Neural cell (in vitro differentiated cells): ENCODE measurements at regions not wholly inside any gene's neighbourhood (a gene's known extent, or its start where the extent isn't known, plus 50 kb on each side); places are given as distances from the start of the nearest gene placed in this dataset.

Source experiments
- H2AFZ ChIP-seq: fragments of 200-600, 300-800 bp; sonication (generic), shearing (Covaris generic); 2 replicates; pipeline ENCODE4 v1.6.0; 2014; ENCODE audit warnings: low read depth, mild to moderate bottlenecking, antibody characterized with exemption, low read length, moderate library complexity
- H3F3A ChIP-seq: fragments of 200-600 bp; shearing (Covaris generic); 2 replicates; pipeline ENCODE4 v1.6.1; 2016; ENCODE audit warnings: mild to moderate bottlenecking, moderate library complexity, mixed read lengths, antibody characterized with exemption, low read length; ENCODE audit not compliant: insufficient read depth, poor library complexity, severe bottlenecking
- H3K27ac ChIP-seq: fragments of 200-600, 300-800 bp; sonication (generic), shearing (Covaris generic); 2 replicates; pipeline ENCODE4 v1.5.1; 2014; ENCODE audit warnings: mild to moderate bottlenecking, low read length, moderate library complexity
- H3K27me3 ChIP-seq: fragments of 300-800, 200-600 bp; sonication (generic), shearing (Covaris generic); 2 replicates; pipeline ENCODE4 v1.6.0; 2014; ENCODE audit warnings: mild to moderate bottlenecking, low read depth, low read length, moderate library complexity; ENCODE audit not compliant: insufficient read depth
- H3K36me3 ChIP-seq: fragments of 300-800, 200-600 bp; sonication (generic), shearing (Covaris generic); 2 replicates; pipeline ENCODE4 v1.5.1; 2014; ENCODE audit warnings: mild to moderate bottlenecking, antibody characterized with exemption, low read length, moderate library complexity; ENCODE audit not compliant: insufficient read depth
- H3K4me2 ChIP-seq: fragments of 300-800, 200-600 bp; sonication (generic), shearing (Covaris generic); 2 replicates; pipeline ENCODE4 v1.6.0; 2014; ENCODE audit warnings: mild to moderate bottlenecking, low read length
- H3K4me3 ChIP-seq: fragments of 300-800, 200-600 bp; sonication (generic), shearing (Covaris generic); 2 replicates; pipeline ENCODE4 v1.5.1; 2014; ENCODE audit warnings: mild to moderate bottlenecking, low read length, moderate library complexity
- H3K79me2 ChIP-seq: fragments of 200-600 bp; shearing (Covaris generic); replicated peaks from 2 replicates; pipeline ENCODE4 v1.6.0; 2014; ENCODE audit warnings: mild to moderate bottlenecking, low read length, moderate library complexity; ENCODE audit not compliant: insufficient read depth
- H3K9ac ChIP-seq: fragments of 300-800, 200-600 bp; sonication (generic), shearing (Covaris generic); 2 replicates; pipeline ENCODE4 v1.6.1; 2016; ENCODE audit warnings: mild to moderate bottlenecking, low read length, mixed read lengths
- H3K9me2 ChIP-seq: fragments of 200-600 bp; shearing (Covaris generic); 2 replicates; pipeline ENCODE4 v1.6.1; 2016; ENCODE audit warnings: mild to moderate bottlenecking, low read length, mixed read lengths; ENCODE audit not compliant: insufficient read depth
- H3K9me3 ChIP-seq: fragments of 200-600, 300-800 bp; sonication (generic), shearing (Covaris generic); 2 replicates; pipeline ENCODE4 v1.6.1; 2016; ENCODE audit warnings: mild to moderate bottlenecking, mixed run types, low read length, moderate library complexity, mixed read lengths
- H4K20me1 ChIP-seq: fragments of 200-600 bp; shearing (Covaris generic); 2 replicates; pipeline ENCODE4 v1.6.1; 2016; ENCODE audit warnings: mild to moderate bottlenecking, mixed run types; ENCODE audit not compliant: insufficient read depth
- EP300 ChIP-seq: fragments of 450-650 bp; conservative IDR thresholded peaks from 2 replicates; pipeline ENCODE4 v1.6.1; 2014; ENCODE audit warnings: antibody characterized with exemption, mild to moderate bottlenecking, moderate library complexity; ENCODE audit not compliant: poor library complexity, severe bottlenecking
- EZH2 ChIP-seq: fragments of 200-600, 300-800 bp; shearing (Covaris generic), sonication (generic); IDR thresholded peaks from 2 replicates; pipeline ENCODE4 v1.6.1; 2014; ENCODE audit warnings: antibody characterized with exemption, low read length, borderline replicate concordance, mild to moderate bottlenecking; ENCODE audit not compliant: insufficient read depth, poor library complexity, severe bottlenecking
- MXI1 ChIP-seq: fragments of 450-650 bp; conservative IDR thresholded peaks from 2 replicates; pipeline ENCODE4 v1.6.1; 2014; ENCODE audit warnings: antibody characterized with exemption, mild to moderate bottlenecking; ENCODE audit not compliant: poor library complexity, severe bottlenecking
- POLR2AphosphoS5 ChIP-seq: IDR thresholded peaks from 2 replicates; pipeline ENCODE4 v1.6.1; 2012
- RAD21 ChIP-seq: fragments of 450-650 bp; conservative IDR thresholded peaks from 2 replicates; pipeline ENCODE4 v1.6.1; 2014; ENCODE audit warnings: antibody characterized with exemption, mild to moderate bottlenecking, moderate library complexity
- SMC3 ChIP-seq: fragments of 450-650 bp; conservative IDR thresholded peaks from 2 replicates; pipeline ENCODE4 v1.6.1; 2014; ENCODE audit warnings: antibody characterized with exemption, mild to moderate bottlenecking, moderate library complexity; ENCODE audit not compliant: poor library complexity
- TAF1 ChIP-seq: IDR thresholded peaks from 2 replicates; pipeline ENCODE4 v1.6.1; 2012; ENCODE audit warnings: low read depth
- TF ChIP-seq, protein P1 (sequence below): IDR thresholded peaks from 2 replicates; pipeline ENCODE4 v1.6.1; 2012; ENCODE audit warnings: borderline replicate concordance
- TF ChIP-seq, protein P2 (sequence below): fragments of 450-650 bp; IDR thresholded peaks from 2 replicates; pipeline ENCODE4 v1.5.1; 2014; ENCODE audit warnings: antibody characterized with exemption, mild to moderate bottlenecking, moderate library complexity; ENCODE audit not compliant: poor library complexity, severe bottlenecking

DNA sequence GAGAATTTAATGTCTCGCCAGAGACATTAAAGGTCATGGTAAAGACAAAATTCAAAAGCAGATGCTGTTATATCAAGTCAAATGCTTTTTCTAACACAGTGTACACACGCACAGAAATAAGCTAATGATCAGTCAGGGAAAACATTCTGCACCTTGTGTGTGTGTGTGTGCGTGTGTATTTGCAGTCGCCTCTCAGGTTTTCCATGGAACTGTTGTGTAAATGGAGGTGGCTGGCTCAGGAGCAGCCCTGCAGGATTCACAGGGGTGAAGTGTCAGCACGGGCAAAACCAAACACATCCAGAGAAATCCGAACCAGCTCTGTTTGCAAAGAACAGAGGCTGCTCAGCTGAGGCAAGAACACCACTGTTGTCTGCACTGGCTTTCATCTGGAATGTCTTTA lies 76.2 kb upstream of the YWHAQ start:
- H3K36me3 ChIP-seq: no peaks in the 10 kb centered on the region
- no peak overlapping the region for H3K27ac ChIP-seq
- H3K27me3 ChIP-seq: no peaks in the 10 kb centered on the region
- no peak overlapping the region for H2AFZ ChIP-seq
- no peak overlapping the region for H3K4me3 ChIP-seq
- no peaks in the 10 kb centered on the region for H3F3A ChIP-seq
- H3K9ac ChIP-seq: no peak overlapping the region
- TF ChIP-seq EP300 (no peak), POLR2AphosphoS5 (no peak), SMC3 (no peak), EZH2 (no peak), MXI1 (no peak), RAD21 (no peak)
- TF ChIP-seq, protein P1, sequence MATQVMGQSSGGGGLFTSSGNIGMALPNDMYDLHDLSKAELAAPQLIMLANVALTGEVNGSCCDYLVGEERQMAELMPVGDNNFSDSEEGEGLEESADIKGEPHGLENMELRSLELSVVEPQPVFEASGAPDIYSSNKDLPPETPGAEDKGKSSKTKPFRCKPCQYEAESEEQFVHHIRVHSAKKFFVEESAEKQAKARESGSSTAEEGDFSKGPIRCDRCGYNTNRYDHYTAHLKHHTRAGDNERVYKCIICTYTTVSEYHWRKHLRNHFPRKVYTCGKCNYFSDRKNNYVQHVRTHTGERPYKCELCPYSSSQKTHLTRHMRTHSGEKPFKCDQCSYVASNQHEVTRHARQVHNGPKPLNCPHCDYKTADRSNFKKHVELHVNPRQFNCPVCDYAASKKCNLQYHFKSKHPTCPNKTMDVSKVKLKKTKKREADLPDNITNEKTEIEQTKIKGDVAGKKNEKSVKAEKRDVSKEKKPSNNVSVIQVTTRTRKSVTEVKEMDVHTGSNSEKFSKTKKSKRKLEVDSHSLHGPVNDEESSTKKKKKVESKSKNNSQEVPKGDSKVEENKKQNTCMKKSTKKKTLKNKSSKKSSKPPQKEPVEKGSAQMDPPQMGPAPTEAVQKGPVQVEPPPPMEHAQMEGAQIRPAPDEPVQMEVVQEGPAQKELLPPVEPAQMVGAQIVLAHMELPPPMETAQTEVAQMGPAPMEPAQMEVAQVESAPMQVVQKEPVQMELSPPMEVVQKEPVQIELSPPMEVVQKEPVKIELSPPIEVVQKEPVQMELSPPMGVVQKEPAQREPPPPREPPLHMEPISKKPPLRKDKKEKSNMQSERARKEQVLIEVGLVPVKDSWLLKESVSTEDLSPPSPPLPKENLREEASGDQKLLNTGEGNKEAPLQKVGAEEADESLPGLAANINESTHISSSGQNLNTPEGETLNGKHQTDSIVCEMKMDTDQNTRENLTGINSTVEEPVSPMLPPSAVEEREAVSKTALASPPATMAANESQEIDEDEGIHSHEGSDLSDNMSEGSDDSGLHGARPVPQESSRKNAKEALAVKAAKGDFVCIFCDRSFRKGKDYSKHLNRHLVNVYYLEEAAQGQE: no peak
- TF ChIP-seq, protein P2, sequence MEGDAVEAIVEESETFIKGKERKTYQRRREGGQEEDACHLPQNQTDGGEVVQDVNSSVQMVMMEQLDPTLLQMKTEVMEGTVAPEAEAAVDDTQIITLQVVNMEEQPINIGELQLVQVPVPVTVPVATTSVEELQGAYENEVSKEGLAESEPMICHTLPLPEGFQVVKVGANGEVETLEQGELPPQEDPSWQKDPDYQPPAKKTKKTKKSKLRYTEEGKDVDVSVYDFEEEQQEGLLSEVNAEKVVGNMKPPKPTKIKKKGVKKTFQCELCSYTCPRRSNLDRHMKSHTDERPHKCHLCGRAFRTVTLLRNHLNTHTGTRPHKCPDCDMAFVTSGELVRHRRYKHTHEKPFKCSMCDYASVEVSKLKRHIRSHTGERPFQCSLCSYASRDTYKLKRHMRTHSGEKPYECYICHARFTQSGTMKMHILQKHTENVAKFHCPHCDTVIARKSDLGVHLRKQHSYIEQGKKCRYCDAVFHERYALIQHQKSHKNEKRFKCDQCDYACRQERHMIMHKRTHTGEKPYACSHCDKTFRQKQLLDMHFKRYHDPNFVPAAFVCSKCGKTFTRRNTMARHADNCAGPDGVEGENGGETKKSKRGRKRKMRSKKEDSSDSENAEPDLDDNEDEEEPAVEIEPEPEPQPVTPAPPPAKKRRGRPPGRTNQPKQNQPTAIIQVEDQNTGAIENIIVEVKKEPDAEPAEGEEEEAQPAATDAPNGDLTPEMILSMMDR: no peak
- H3K9me2 ChIP-seq: no peaks in the 10 kb centered on the region
- H4K20me1 ChIP-seq: no peaks in the 10 kb centered on the region
- H3K4me2 ChIP-seq: no peak overlapping the region
- H3K9me3 ChIP-seq: no peaks in the 10 kb centered on the region
- no peaks in the 10 kb centered on the region for H3K79me2 ChIP-seq

DNA sequence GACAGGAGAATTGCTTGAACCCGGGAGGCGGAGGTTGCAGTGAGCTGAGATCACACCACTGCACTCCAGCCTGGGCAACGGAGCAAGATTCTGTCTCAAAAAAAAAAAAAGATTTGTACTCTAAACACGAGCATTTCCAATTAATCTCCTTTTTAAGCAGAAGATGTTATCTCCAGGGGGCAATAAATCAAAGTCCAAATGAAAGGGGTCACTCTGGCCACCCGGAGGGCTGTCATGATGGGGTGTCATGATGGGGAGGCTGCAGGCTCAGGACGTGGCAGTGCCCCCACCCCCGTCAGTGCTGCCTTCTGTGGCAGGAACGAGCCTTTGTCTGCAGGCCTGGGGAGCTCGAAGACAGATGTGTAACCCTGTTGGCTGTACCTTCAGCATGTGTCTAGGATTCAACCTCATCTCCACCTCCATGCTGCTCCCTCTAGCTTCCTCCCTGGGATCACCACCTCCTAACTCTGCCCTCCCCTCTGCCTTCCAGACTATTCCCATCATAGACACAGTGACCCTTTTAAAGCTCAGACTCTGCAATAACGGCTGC lies 76.9 kb upstream of the YWHAQ start:
- no peak for TF ChIP-seq EP300
- no peak for TF ChIP-seq RAD21
- TF ChIP-seq, protein P1: no peak
- no peak for TF ChIP-seq POLR2AphosphoS5
- TF ChIP-seq SMC3: no peak
- no peak for TF ChIP-seq TAF1
- no peak for TF ChIP-seq EZH2
- no peak for TF ChIP-seq MXI1
- no peaks in the 10 kb centered on the region for H3K9me3 ChIP-seq
- H3K36me3 ChIP-seq: no peaks in the 10 kb centered on the region
- H3K4me2 ChIP-seq: no peak overlapping the region
- no peaks in the 10 kb centered on the region for H3K27me3 ChIP-seq
- no peaks in the 10 kb centered on the region for H3K9me2 ChIP-seq
- H3K4me3 ChIP-seq: no peak overlapping the region
- no peaks in the 10 kb centered on the region for H3K79me2 ChIP-seq
- H3K27ac ChIP-seq: no peak overlapping the region
- no peak overlapping the region for H3K9ac ChIP-seq
- H4K20me1 ChIP-seq: no peaks in the 10 kb centered on the region
- H3F3A ChIP-seq: no peaks in the 10 kb centered on the region
- H2AFZ ChIP-seq: no peak overlapping the region
